IMR-90 (cell line): ENCODE measurements at regions not wholly inside any gene's neighbourhood (a gene's known extent, or its start where the extent isn't known, plus 50 kb on each side); places are given as distances from the start of the nearest gene placed in this dataset.

Source experiments
- ATAC-seq: fragments of 200-7000 bp; cut with Tn5 transposase; 2 replicates; pipeline ENCODE4 v1.9.1; 2020; ENCODE audit warnings: low read depth, mild to moderate bottlenecking, moderate library complexity
- BruUV-seq: library from RNA; stranded (reverse); fragments of 400-500 nt; replicated peaks from 2 replicates; lab custom pipeline; 2021; lab: Mats Ljungman, UMichigan
- CTCF ChIA-PET: fragments of 300-600 bp; formaldehyde crosslinking; extraction: SDS; loops from one replicate; lab custom pipeline; 2021; ENCODE audit warnings: antibody characterized with exemption; lab: Yijun Ruan, JAX
- POLR2A ChIA-PET: fragments of 300-600 bp; sonication (Branson Sonifier 250); formaldehyde crosslinking; loops from one replicate; lab custom pipeline; 2022; ENCODE audit warnings: antibody characterized with exemption; ENCODE audit not compliant: unreplicated experiment; lab: Charles Lee
- DNase-seq: peaks from one replicate; pipeline ENCODE4 v3.0.0; 2013
- H2AFZ ChIP-seq: replicated peaks from 2 replicates; pipeline ENCODE3; 2013; ENCODE audit warnings: low read length, mild to moderate bottlenecking; ENCODE audit not compliant: poor library complexity
- H2AK5ac ChIP-seq: 2 replicates; pipeline ENCODE4 v1.6.1; 2013; ENCODE audit warnings: low read depth, low read length, inconsistent platforms
- H2AK9ac ChIP-seq: replicated peaks from 2 replicates; pipeline ENCODE3; 2013; ENCODE audit warnings: mild to moderate bottlenecking, low read depth, low read length, moderate library complexity; ENCODE audit not compliant: poor library complexity
- H2BK120ac ChIP-seq: 2 replicates; pipeline ENCODE4 v1.6.1; 2013; ENCODE audit warnings: low read depth, low read length, inconsistent platforms
- H2BK15ac ChIP-seq: 3 replicates; pipeline ENCODE4 v1.6.1; 2013; ENCODE audit warnings: low read depth, low read length, inconsistent platforms
- H2BK20ac ChIP-seq: 2 replicates; pipeline ENCODE4 v1.6.1; 2013; ENCODE audit warnings: low read depth, mild to moderate bottlenecking, inconsistent platforms, low read length, moderate library complexity
- H2BK5ac ChIP-seq: 2 replicates; pipeline ENCODE4 v1.6.1; 2013; ENCODE audit warnings: mild to moderate bottlenecking, low read depth, low read length, inconsistent platforms; ENCODE audit not compliant: poor library complexity, severe bottlenecking
- H3K14ac ChIP-seq: replicated peaks from 2 replicates; pipeline ENCODE4 v1.6.1; 2013; ENCODE audit warnings: low read depth, low read length, inconsistent platforms
- H3K18ac ChIP-seq: 2 replicates; pipeline ENCODE4 v1.6.1; 2013; ENCODE audit warnings: low read depth, low read length, control low read depth
- H3K23ac ChIP-seq: 2 replicates; pipeline ENCODE4 v1.6.1; 2013; ENCODE audit warnings: low read depth, low read length, inconsistent platforms
- H3K27ac ChIP-seq: 2 replicates; pipeline ENCODE4 v1.5.1; 2013; ENCODE audit warnings: mild to moderate bottlenecking, control low read depth, low read length; ENCODE audit not compliant: insufficient read depth
- H3K27me3 ChIP-seq: 2 replicates; pipeline ENCODE4 v1.6.1; 2013; ENCODE audit warnings: low read length; ENCODE audit not compliant: control insufficient read depth, insufficient read depth
- H3K36me3 ChIP-seq: 2 replicates; pipeline ENCODE4 v1.6.1; 2013; ENCODE audit warnings: low read length, mixed read lengths; ENCODE audit not compliant: control insufficient read depth, insufficient read depth
- H3K4ac ChIP-seq: 2 replicates; pipeline ENCODE4 v1.6.1; 2013; ENCODE audit warnings: low read depth, low read length, inconsistent platforms
- H3K4me1 ChIP-seq: 2 replicates; pipeline ENCODE4 v1.6.1; 2013; ENCODE audit warnings: low read length, mixed read lengths; ENCODE audit not compliant: control insufficient read depth, insufficient read depth
- H3K4me2 ChIP-seq: 2 replicates; pipeline ENCODE4 v1.6.1; 2013; ENCODE audit warnings: low read depth, mild to moderate bottlenecking, control low read depth, low read length, moderate library complexity
- H3K4me3 ChIP-seq: 2 replicates; pipeline ENCODE4 v1.5.1; 2013; ENCODE audit warnings: low read depth, mild to moderate bottlenecking, control low read depth, low read length, moderate library complexity; ENCODE audit not compliant: insufficient read depth
- H3K56ac ChIP-seq: 2 replicates; pipeline ENCODE4 v1.6.1; 2013; ENCODE audit warnings: low read length, inconsistent platforms; ENCODE audit not compliant: insufficient read depth; ENCODE audit errors: extremely low read depth
- H3K79me1 ChIP-seq, 2 experiments: 2 replicates each; pipeline ENCODE4 v1.6.1; 2013; ENCODE audit warnings: low read length in 2 of 2, inconsistent platforms in 1 of 2, low read depth in 1 of 2
- H3K9ac ChIP-seq: 2 replicates; pipeline ENCODE4 v1.6.1; 2013; ENCODE audit warnings: low read depth, low read length, control low read depth
- H3K9me1 ChIP-seq: 2 replicates; pipeline ENCODE4 v1.6.1; 2013; ENCODE audit warnings: low read length, inconsistent platforms; ENCODE audit not compliant: insufficient read depth
- H3K9me3 ChIP-seq: 2 replicates; pipeline ENCODE4 v1.6.1; 2013; ENCODE audit warnings: low read length; ENCODE audit not compliant: control insufficient read depth, insufficient read depth
- H4K20me1 ChIP-seq: 2 replicates; pipeline ENCODE4 v1.6.1; 2013; ENCODE audit warnings: low read length, inconsistent platforms; ENCODE audit not compliant: insufficient read depth
- H4K5ac ChIP-seq: 2 replicates; pipeline ENCODE4 v1.6.1; 2013; ENCODE audit warnings: mild to moderate bottlenecking, low read depth, low read length, control low read depth
- H4K8ac ChIP-seq, 2 experiments: 2 replicates each; pipeline ENCODE4 v1.6.1; 2013; ENCODE audit warnings: low read depth in 2 of 2, low read length in 2 of 2, control low read depth in 1 of 2, inconsistent platforms in 1 of 2
- H4K91ac ChIP-seq: 2 replicates; pipeline ENCODE4 v1.6.1; 2013; ENCODE audit warnings: low read depth, low read length, inconsistent platforms; ENCODE audit not compliant: insufficient read depth
- BHLHE40 ChIP-seq: fragments of 150-350 bp; IDR thresholded peaks from 2 replicates; pipeline ENCODE4 v1.6.1; 2016; ENCODE audit warnings: mild to moderate bottlenecking, low read depth, low read length
- CEBPB ChIP-seq: IDR thresholded peaks from 2 replicates; pipeline ENCODE4 v1.6.1; 2012; ENCODE audit warnings: low read depth, low read length, improper control_type of control experiment
- CHD1 ChIP-seq: IDR thresholded peaks from 2 replicates; pipeline ENCODE4 v1.6.1; 2012; ENCODE audit warnings: low read depth, low read length, improper control_type of control experiment
- CTCF ChIP-seq: conservative IDR thresholded peaks from 2 replicates; pipeline ENCODE4 v1.5.1; 2012; ENCODE audit warnings: mild to moderate bottlenecking, low read depth, low read length, improper control_type of control experiment
- ELK1 ChIP-seq: fragments of 150-350 bp; IDR thresholded peaks from 2 replicates; pipeline ENCODE4 v1.6.1; 2016; ENCODE audit warnings: low read depth, mild to moderate bottlenecking, low read length, moderate library complexity, borderline replicate concordance
- FOS ChIP-seq: fragments of 150-350 bp; IDR thresholded peaks from 2 replicates; pipeline ENCODE4 v1.6.1; 2016; ENCODE audit warnings: low read depth, low read length
- MAFK ChIP-seq: IDR thresholded peaks from 2 replicates; pipeline ENCODE4 v1.6.1; 2012; ENCODE audit warnings: low read depth, low read length, improper control_type of control experiment
- MAZ ChIP-seq: IDR thresholded peaks from 2 replicates; pipeline ENCODE4 v1.6.1; 2012; ENCODE audit warnings: low read depth, mild to moderate bottlenecking, low read length, improper control_type of control experiment, moderate library complexity, borderline replicate concordance
- MXI1 ChIP-seq: IDR thresholded peaks from 2 replicates; pipeline ENCODE4 v1.6.1; 2012; ENCODE audit warnings: low read depth, mild to moderate bottlenecking, low read length, moderate library complexity, borderline replicate concordance
- NFE2L2 ChIP-seq: fragments of 150-350 bp; IDR thresholded peaks from 2 replicates; pipeline ENCODE4 v1.6.1; 2016; ENCODE audit warnings: low read depth, mild to moderate bottlenecking, low read length
- POLR2A ChIP-seq: IDR thresholded peaks from 2 replicates; pipeline ENCODE4 v1.6.1; 2012; ENCODE audit warnings: mild to moderate bottlenecking, low read depth, low read length
- RAD21 ChIP-seq: IDR thresholded peaks from 2 replicates; pipeline ENCODE4 v1.6.1; 2012; ENCODE audit warnings: low read length, improper control_type of control experiment
- RCOR1 ChIP-seq: IDR thresholded peaks from 2 replicates; pipeline ENCODE4 v1.6.1; 2012; ENCODE audit warnings: mild to moderate bottlenecking, low read length, improper control_type of control experiment; ENCODE audit not compliant: insufficient replicate concordance
- RFX5 ChIP-seq: IDR thresholded peaks from 2 replicates; pipeline ENCODE4 v1.8.0; 2012; ENCODE audit warnings: low read depth, mild to moderate bottlenecking, low read length, moderate library complexity
- SMC3 ChIP-seq: fragments of 150-350 bp; IDR thresholded peaks from 2 replicates; pipeline ENCODE4 v1.6.1; 2016; ENCODE audit warnings: low read depth, mild to moderate bottlenecking, antibody characterized with exemption, low read length, moderate library complexity
- USF2 ChIP-seq: fragments of 150-350 bp; IDR thresholded peaks from 2 replicates; pipeline ENCODE4 v1.6.1; 2017; ENCODE audit warnings: mild to moderate bottlenecking, antibody characterized with exemption, low read length, low read depth
- WGBS, 2 experiments: methylation state at CpG; one replicate each; pipeline versions ENCODE4 v1.1.5 to v1.1.7; 2013; ENCODE audit warnings: missing lambda C conversion rate in 2 of 2; ENCODE audit not compliant: insufficient read length in 1 of 2; ENCODE audit errors: extremely low coverage in 2 of 2; 5-methylcytosine and 5-hydroxymethylcytosine counted together
- dilution Hi-C: fragments of 300-500 bp; cut with HindIII; formaldehyde crosslinking; loops from one replicate; pipeline ENCODE4 v1.14.3; 2018; ENCODE audit warnings: low sequenced_read_pairs; ENCODE audit not compliant: unreplicated experiment
- in situ Hi-C: fragments of 300-500 bp; cut with MboI; formaldehyde crosslinking; loops from 3 replicates; pipeline ENCODE4 v1.14.3; 2019; ENCODE audit warnings: low sequenced_read_pairs, inconsistent platforms, mixed read lengths
- intact Hi-C: fragments of 100-400 bp; cut with micrococcal nuclease; formaldehyde crosslinking; loops from 2 replicates; pipeline ENCODE4 v1.10.0; 2022

GRCh38 chrY:12305456-12305855 is 395.6 kb upstream of the USP9Y start:
- Histone ChIP-seq H3K4me1 (no peaks in the 10 kb centered on the region), H2BK120ac (no peak overlapping the region), H4K91ac (no peak overlapping the region), H2AFZ (no peak overlapping the region), H3K27ac (no peak overlapping the region), H2AK5ac (no peak overlapping the region), H4K20me1 (no peaks in the 10 kb centered on the region), H3K36me3 (no peaks in the 10 kb centered on the region), H2BK20ac (no peak overlapping the region), H3K9me1 (no peaks in the 10 kb centered on the region), H4K5ac (no peak overlapping the region), H3K56ac (no peak overlapping the region), H3K4me2 (no peak overlapping the region), H3K9ac (no peak overlapping the region), H3K14ac (no peak overlapping the region), H2BK5ac (no peak overlapping the region), H3K27me3 (no peaks in the 10 kb centered on the region), H3K9me3 (no peaks in the 10 kb centered on the region), H3K18ac (no peak overlapping the region), H3K4me3 (no peak overlapping the region), H2AK9ac (no peak overlapping the region), H3K79me1 (no peaks in the 10 kb centered on the region), H2BK15ac (no peak overlapping the region), H3K4ac (no peak overlapping the region), H4K8ac (no peak overlapping the region), H3K23ac (no peak overlapping the region)
- dilution Hi-C loops: no loop called here
- no peak for DNase-seq
- no CpG with 5 or more reads among the region's 4 CpGs for WGBS, 2 experiments
- intact Hi-C loops: no loop called here
- BruUV-seq: no TSS peak
- TF ChIP-seq RCOR1 (no peak), RAD21 (no peak), RFX5 (no peak), CTCF (no peak), CEBPB (no peak), MAFK (no peak), BHLHE40 (no peak), MAZ (no peak), ELK1 (no peak), NFE2L2 (no peak), MXI1 (no peak), USF2 (no peak), FOS (no peak), POLR2A (no peak), CHD1 (no peak), SMC3 (no peak)
- ChIA-PET CTCF (no interaction called here), POLR2A (no interaction called here)
- in situ Hi-C loops: no loop called here
- ATAC-seq: no peak
